ENCODE measurements at regions not wholly inside any gene's neighbourhood (a gene's known extent, or its start where the extent isn't known, plus 50 kb on each side); places are given as distances from the start of the nearest gene placed in this dataset.

- H3K9me3 ChIP-seq (ENCODE audit: insufficient read depth, low read length, severe bottlenecking) = no peaks in the 10 kb centered on the region
- no peak overlapping the region for H3K4me2 ChIP-seq (ENCODE audit: insufficient read depth, low read length)
- H3K36me3 ChIP-seq (ENCODE audit: insufficient read depth, low read length) = no peaks in the 10 kb centered on the region
- TF ChIP-seq, protein P1, sequence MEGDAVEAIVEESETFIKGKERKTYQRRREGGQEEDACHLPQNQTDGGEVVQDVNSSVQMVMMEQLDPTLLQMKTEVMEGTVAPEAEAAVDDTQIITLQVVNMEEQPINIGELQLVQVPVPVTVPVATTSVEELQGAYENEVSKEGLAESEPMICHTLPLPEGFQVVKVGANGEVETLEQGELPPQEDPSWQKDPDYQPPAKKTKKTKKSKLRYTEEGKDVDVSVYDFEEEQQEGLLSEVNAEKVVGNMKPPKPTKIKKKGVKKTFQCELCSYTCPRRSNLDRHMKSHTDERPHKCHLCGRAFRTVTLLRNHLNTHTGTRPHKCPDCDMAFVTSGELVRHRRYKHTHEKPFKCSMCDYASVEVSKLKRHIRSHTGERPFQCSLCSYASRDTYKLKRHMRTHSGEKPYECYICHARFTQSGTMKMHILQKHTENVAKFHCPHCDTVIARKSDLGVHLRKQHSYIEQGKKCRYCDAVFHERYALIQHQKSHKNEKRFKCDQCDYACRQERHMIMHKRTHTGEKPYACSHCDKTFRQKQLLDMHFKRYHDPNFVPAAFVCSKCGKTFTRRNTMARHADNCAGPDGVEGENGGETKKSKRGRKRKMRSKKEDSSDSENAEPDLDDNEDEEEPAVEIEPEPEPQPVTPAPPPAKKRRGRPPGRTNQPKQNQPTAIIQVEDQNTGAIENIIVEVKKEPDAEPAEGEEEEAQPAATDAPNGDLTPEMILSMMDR (IDR thresholded peaks at IDR 0.05; ENCODE audit: borderline replicate concordance, extremely low read depth, low read length, poor library complexity, severe bottlenecking) = no peak
- no peak for TF ChIP-seq EZH2 (IDR thresholded peaks at IDR 0.05; ENCODE audit: borderline replicate concordance, low read depth, low read length, severe bottlenecking)
- H3K27ac ChIP-seq (ENCODE audit: low read length) = no peak overlapping the region
- H3K9ac ChIP-seq (ENCODE audit: low read depth, low read length) = no peak overlapping the region
- H3K79me2 ChIP-seq (ENCODE audit: insufficient read depth, low read length) = no peaks in the 10 kb centered on the region
- DNase-seq (no peak), ATAC-seq (ENCODE audit: insufficient read depth, low read depth) (no peak)
- H3K4me1 ChIP-seq (ENCODE audit: insufficient read depth, low read length) = no peaks in the 10 kb centered on the region
- H3K27me3 ChIP-seq (ENCODE audit: insufficient read depth, low read length, poor library complexity) = no peaks in the 10 kb centered on the region
- no peak overlapping the region for H3K4me3 ChIP-seq (ENCODE audit: low read depth in 1 of 2, low read length in 2 of 2)
- H4K20me1 ChIP-seq (ENCODE audit: insufficient read depth, low read length) = no peaks in the 10 kb centered on the region
- H2AFZ ChIP-seq (ENCODE audit: low read depth, low read length) = no peak overlapping the region
Observed at GRCh38 chr2:211258646-211259335, 702.4 kb downstream of the CPS1 start.

GRCh38 chr2:211259831-211260476, 703.6 kb downstream of the CPS1 start:
- H3K4me1 ChIP-seq (ENCODE audit: insufficient read depth, low read length) = no peaks in the 10 kb centered on the region
- H3K4me3 ChIP-seq (ENCODE audit: low read depth in 1 of 2, low read length in 2 of 2) = no peak overlapping the region
- H3K4me2 ChIP-seq (ENCODE audit: insufficient read depth, low read length) = no peak overlapping the region
- no peak overlapping the region for H2AFZ ChIP-seq (ENCODE audit: low read depth, low read length)
- no peak for TF ChIP-seq EZH2 (IDR thresholded peaks at IDR 0.05; ENCODE audit: borderline replicate concordance, low read depth, low read length, severe bottlenecking)
- TF ChIP-seq, protein P1 (IDR thresholded peaks at IDR 0.05; ENCODE audit: borderline replicate concordance, extremely low read depth, low read length, poor library complexity, severe bottlenecking) = no peak
- H3K36me3 ChIP-seq (ENCODE audit: insufficient read depth, low read length) = no peaks in the 10 kb centered on the region
- H3K9me3 ChIP-seq (ENCODE audit: insufficient read depth, low read length, severe bottlenecking) = no peaks in the 10 kb centered on the region
- DNase-seq (no peak), ATAC-seq (ENCODE audit: insufficient read depth, low read depth) (no peak)
- no peak overlapping the region for H3K27ac ChIP-seq (ENCODE audit: low read length)
- H3K9ac ChIP-seq (ENCODE audit: low read depth, low read length) = no peak overlapping the region
- H3K79me2 ChIP-seq (ENCODE audit: insufficient read depth, low read length) = no peaks in the 10 kb centered on the region
- H3K27me3 ChIP-seq (ENCODE audit: insufficient read depth, low read length, poor library complexity) = no peaks in the 10 kb centered on the region
- no peaks in the 10 kb centered on the region for H4K20me1 ChIP-seq (ENCODE audit: insufficient read depth, low read length)

DNA sequence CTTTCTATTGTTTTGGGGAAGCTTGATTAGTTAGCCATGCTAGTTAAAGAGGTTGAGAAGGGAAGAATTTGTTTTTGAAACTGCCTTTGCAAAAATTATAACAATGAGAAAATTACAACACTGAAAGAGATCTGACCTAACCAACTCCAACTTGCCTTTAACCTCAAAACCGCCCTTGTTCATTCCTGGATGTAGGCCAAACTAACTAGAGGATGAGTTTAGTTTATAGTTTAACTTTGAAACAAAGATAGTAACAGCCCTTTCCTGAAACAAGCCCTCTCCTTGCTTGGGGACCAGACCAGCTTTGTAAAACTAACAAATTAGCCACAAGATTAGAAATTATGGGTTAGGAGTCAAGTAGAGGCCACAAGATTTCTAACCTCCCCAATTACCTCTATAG, 713.9 kb downstream of the CPS1 start:
- Histone ChIP-seq H3K9ac (ENCODE audit: low read depth, low read length) (no peak overlapping the region), H2AFZ (ENCODE audit: low read depth, low read length) (no peak overlapping the region), H3K9me3 (ENCODE audit: insufficient read depth, low read length, severe bottlenecking) (no peaks in the 10 kb centered on the region), H4K20me1 (ENCODE audit: insufficient read depth, low read length) (no peaks in the 10 kb centered on the region), H3K27ac (ENCODE audit: low read length) (no peak overlapping the region), H3K4me2 (ENCODE audit: insufficient read depth, low read length) (no peak overlapping the region), H3K79me2 (ENCODE audit: insufficient read depth, low read length) (no peaks in the 10 kb centered on the region), H3K4me1 (ENCODE audit: insufficient read depth, low read length) (no peaks in the 10 kb centered on the region), H3K36me3 (ENCODE audit: insufficient read depth, low read length) (no peaks in the 10 kb centered on the region), H3K4me3 (ENCODE audit: low read depth in 1 of 2, low read length in 2 of 2) (no peak overlapping the region), H3K27me3 (ENCODE audit: insufficient read depth, low read length, poor library complexity) (no peaks in the 10 kb centered on the region)
- TF ChIP-seq, protein P1 (IDR thresholded peaks at IDR 0.05; ENCODE audit: borderline replicate concordance, extremely low read depth, low read length, poor library complexity, severe bottlenecking) = no peak
- TF ChIP-seq EZH2 (IDR thresholded peaks at IDR 0.05; ENCODE audit: borderline replicate concordance, low read depth, low read length, severe bottlenecking) = no peak
- ATAC-seq (ENCODE audit: insufficient read depth, low read depth) (no peak), DNase-seq (no peak)

Measured in DND-41 (cell line).